Activated T-cell treated with anti-CD3 and anti-CD28 coated beads, Interleukin-2, amount 50 U/mL, for 48 hours (primary cell): ENCODE measurements at regions not wholly inside any gene's neighbourhood (a gene's known extent, or its start where the extent isn't known, plus 50 kb on each side); places are given as distances from the start of the nearest gene placed in this dataset.

Experiments used
- DNase-seq, 2 experiments: peaks; one replicate each; pipeline ENCODE4 v3.0.0-alpha.2; 2020

- no peak for DNase-seq
These were observed 660.5 kb downstream of the TOX3 start for GRCh38 chr16:51886456-51886855.

- DNase-seq = no peak
These were observed 662.2 kb downstream of the TOX3 start for GRCh38 chr16:51884773-51885172.

- no peak for DNase-seq
These were observed 665.2 kb downstream of the TOX3 start for GRCh38 chr16:51881731-51882130.

- DNase-seq = no peak
These were observed 666.2 kb downstream of the TOX3 start for GRCh38 chr16:51880776-51881175.

GRCh38 chr16:51877686-51878085, 669.3 kb downstream of the TOX3 start:
- no peak for DNase-seq

- no peak for DNase-seq
These were observed 670.0 kb downstream of the TOX3 start for GRCh38 chr16:51876934-51877333.

- no peak for DNase-seq
These were observed 670.4 kb downstream of the TOX3 start for GRCh38 chr16:51876601-51876875.

GRCh38 chr16:51875834-51876600, 670.9 kb downstream of the TOX3 start:
- DNase-seq = no peak

- DNase-seq = no peak
These were observed 674.4 kb downstream of the TOX3 start for GRCh38 chr16:51872524-51872923.

GRCh38 chr16:51870296-51870854, 676.6 kb downstream of the TOX3 start:
- no peak for DNase-seq

- DNase-seq = no peak
These were observed 677.8 kb downstream of the TOX3 start for GRCh38 chr16:51869176-51869575.

- DNase-seq = no peak
These were observed 678.3 kb downstream of the TOX3 start for GRCh38 chr16:51868631-51869030.

- DNase-seq = no peak
These were observed 679.4 kb downstream of the TOX3 start for GRCh38 chr16:51867386-51868065.

- DNase-seq = no peak
These were observed 682.4 kb downstream of the TOX3 start for GRCh38 chr16:51864575-51864974.

- no peak for DNase-seq
These were observed 692.5 kb downstream of the TOX3 start for GRCh38 chr16:51854401-51854951.

GRCh38 chr16:51853586-51853985, 693.4 kb downstream of the TOX3 start:
- no peak for DNase-seq

- DNase-seq = no peak
These were observed 694.1 kb downstream of the TOX3 start for GRCh38 chr16:51852892-51853291.

- no peak for DNase-seq
These were observed 695.8 kb downstream of the TOX3 start for GRCh38 chr16:51851111-51851510.

GRCh38 chr16:51849715-51850114, 697.2 kb downstream of the TOX3 start:
- DNase-seq = no peak

GRCh38 chr16:51845586-51846305, 694.7 kb upstream of the SALL1 start:
- no peak for DNase-seq

- no peak for DNase-seq
These were observed 688.8 kb upstream of the SALL1 start for GRCh38 chr16:51839727-51840462.

GRCh38 chr16:51834794-51835193, 683.7 kb upstream of the SALL1 start:
- DNase-seq = no peak

- no peak for DNase-seq
These were observed 683.1 kb upstream of the SALL1 start for GRCh38 chr16:51834133-51834532.
